ENCODE measurements at regions not wholly inside any gene's neighbourhood (a gene's known extent, or its start where the extent isn't known, plus 50 kb on each side); places are given as distances from the start of the nearest gene placed in this dataset.
A peak's percentile ranks its signal among the peaks of the same experiment; 100 is the strongest.

DNA sequence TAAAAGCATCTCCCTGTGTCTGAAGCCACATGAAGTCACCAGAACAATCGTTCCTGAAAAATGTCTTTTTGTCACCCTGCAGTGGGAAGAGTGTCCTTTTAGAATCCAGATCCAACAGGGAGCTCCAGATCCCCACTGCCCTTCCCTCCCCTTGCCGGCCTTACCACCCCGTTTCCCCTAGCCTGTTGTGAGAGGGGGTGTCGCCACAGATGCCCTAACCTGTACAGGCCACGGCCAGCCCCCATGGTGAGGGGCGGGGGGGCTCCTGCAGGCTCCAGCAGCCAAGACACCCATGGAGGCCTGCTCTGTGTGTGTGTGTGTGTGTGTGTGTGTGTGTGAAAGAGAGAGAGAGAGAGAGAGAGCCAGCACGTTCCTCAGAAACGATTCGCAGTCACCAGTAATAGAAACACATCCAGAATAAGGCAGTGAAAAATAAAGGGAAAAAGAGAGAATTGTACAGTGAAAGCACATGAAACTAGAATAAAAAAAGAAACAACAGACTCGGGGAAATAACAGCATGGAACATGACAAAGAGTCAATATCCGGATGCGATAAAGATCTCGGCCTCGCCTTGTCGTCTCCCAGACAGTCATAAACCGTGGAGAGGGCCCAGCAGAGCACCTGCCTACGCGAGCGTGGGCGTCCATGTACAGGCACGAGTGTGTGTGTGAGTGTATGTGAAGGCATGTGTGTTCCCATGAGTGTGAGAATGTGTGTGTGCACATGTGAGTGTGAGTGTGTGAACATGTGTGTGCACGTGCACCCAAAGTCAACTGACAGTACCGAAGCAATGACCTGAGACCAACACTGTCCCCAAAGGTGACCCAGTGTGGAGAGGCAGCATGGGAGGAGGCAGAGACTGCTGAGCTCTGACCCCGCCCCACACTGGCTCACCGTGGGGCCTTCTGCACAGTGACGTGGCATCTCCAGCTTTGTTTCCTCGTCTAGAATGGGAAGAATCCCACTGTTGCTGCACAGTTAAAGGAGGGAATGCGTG is 303.8 kb downstream of the NPHP4 start:
- Histone ChIP-seq H2BK5ac (ENCODE audit: low read length) (no peak overlapping the region), H4K8ac (ENCODE audit: low read depth, low read length) (no peak overlapping the region), H2AFZ (ENCODE audit: low read length) (no peak overlapping the region), H2BK120ac (ENCODE audit: low read depth, low read length) (no peak overlapping the region), H2BK12ac (ENCODE audit: low read length) (no peak overlapping the region), H3K18ac (ENCODE audit: low read length) (peak overlapping the region; percentile 46), H2BK15ac (ENCODE audit: low read length) (no peak overlapping the region), H3K36me3 (replicated peaks in 1 of 2; ENCODE audit: control insufficient read depth in 2 of 2, insufficient read depth in 2 of 2, low read length in 2 of 2) (no peaks in the 10 kb centered on the region), H3K9ac (ENCODE audit: low read depth, low read length, poor library complexity) (no peak overlapping the region), H3K27me3 (ENCODE audit: control insufficient read depth in 3 of 3, insufficient read depth in 3 of 3, low read depth in 1 of 3, low read length in 3 of 3) (peaks cover 0 to 10% (median 0%) of the 10 kb centered on the region in 3 experiments), H3K27ac (replicated peaks; ENCODE audit: low read length) (no peak overlapping the region), H3K4me1 (ENCODE audit: control insufficient read depth in 2 of 2, insufficient read depth in 1 of 2, low read depth in 1 of 2, low read length in 2 of 2) (peaks cover 0 to 4% of the 10 kb centered on the region in 2 donors), H2AK5ac (ENCODE audit: low read depth, low read length) (peak overlapping the region; percentile 71), H4K91ac (ENCODE audit: low read depth, low read length, poor library complexity) (no peak overlapping the region), H3K4me2 (ENCODE audit: insufficient read depth, low read length, poor library complexity, severe bottlenecking) (no peak overlapping the region), H3K14ac (ENCODE audit: low read length) (peak overlapping the region; percentile 14), H3K4ac (ENCODE audit: low read length) (no peak overlapping the region), H3K4me3 (ENCODE audit: low read length in 2 of 2) (peak overlapping the region in 1 of 2 donors; percentile 23), H3K79me1 (ENCODE audit: low read depth, low read length) (no peaks in the 10 kb centered on the region), H3K9me3 (replicated peaks in 1 of 2; ENCODE audit: control insufficient read depth in 2 of 2, insufficient read depth in 1 of 2, low read depth in 1 of 2, low read length in 2 of 2) (no peaks in the 10 kb centered on the region), H3K23ac (ENCODE audit: low read depth, low read length, poor library complexity) (peak overlapping the region; percentile 11)
- no peak for DNase-seq (ENCODE audit: low spot score)
- no CpG with 5 or more reads among the region's 28 CpGs for WGBS, 2 donors (ENCODE audit: extremely low coverage in 2 of 2, insufficient read length in 2 of 2, insufficient replicate concordance in 1 of 2)

- H2BK5ac ChIP-seq (ENCODE audit: low read length): no peak overlapping the region
- no peak overlapping the region for H3K4me2 ChIP-seq (ENCODE audit: insufficient read depth, low read length, poor library complexity, severe bottlenecking)
- no peaks in the 10 kb centered on the region for H3K79me1 ChIP-seq (ENCODE audit: low read depth, low read length)
- H3K27ac ChIP-seq (replicated peaks; ENCODE audit: low read length): no peak overlapping the region
- no CpG with 5 or more reads among the region's 12 CpGs for whole genome bisulfite sequencing, 2 donors (ENCODE audit: extremely low coverage in 2 of 2, insufficient read length in 2 of 2, insufficient replicate concordance in 1 of 2)
- no peak overlapping the region for H3K4me3 ChIP-seq (ENCODE audit: low read length in 2 of 2)
- H4K8ac ChIP-seq (ENCODE audit: low read depth, low read length): no peak overlapping the region
- peaks cover 0 to 9% (median 0%) of the 10 kb centered on the region in 3 experiments for H3K27me3 ChIP-seq (ENCODE audit: control insufficient read depth in 3 of 3, insufficient read depth in 3 of 3, low read depth in 1 of 3, low read length in 3 of 3)
- H3K14ac ChIP-seq (ENCODE audit: low read length): no peak overlapping the region
- H3K23ac ChIP-seq (ENCODE audit: low read depth, low read length, poor library complexity): no peak overlapping the region
- no peaks in the 10 kb centered on the region for H3K36me3 ChIP-seq (replicated peaks in 1 of 2; ENCODE audit: control insufficient read depth in 2 of 2, insufficient read depth in 2 of 2, low read length in 2 of 2)
- no peak overlapping the region for H2BK12ac ChIP-seq (ENCODE audit: low read length)
- no peak overlapping the region for H3K9ac ChIP-seq (ENCODE audit: low read depth, low read length, poor library complexity)
- peaks cover 0 to 4% of the 10 kb centered on the region in 2 donors for H3K4me1 ChIP-seq (ENCODE audit: control insufficient read depth in 2 of 2, insufficient read depth in 1 of 2, low read depth in 1 of 2, low read length in 2 of 2)
- no peak overlapping the region for H2BK15ac ChIP-seq (ENCODE audit: low read length)
- no peak overlapping the region for H3K18ac ChIP-seq (ENCODE audit: low read length)
- peak overlapping the region; percentile 29 for H2BK120ac ChIP-seq (ENCODE audit: low read depth, low read length)
- peak overlapping the region; percentile 33 for H2AFZ ChIP-seq (ENCODE audit: low read length)
- no peak overlapping the region for H3K4ac ChIP-seq (ENCODE audit: low read length)
- peak overlapping the region; percentile 30 for H2AK5ac ChIP-seq (ENCODE audit: low read depth, low read length)
- DNase-seq (ENCODE audit: low spot score): no peak
- H3K9me3 ChIP-seq (replicated peaks in 1 of 2; ENCODE audit: control insufficient read depth in 2 of 2, insufficient read depth in 1 of 2, low read depth in 1 of 2, low read length in 2 of 2): no peaks in the 10 kb centered on the region
- no peak overlapping the region for H4K91ac ChIP-seq (ENCODE audit: low read depth, low read length, poor library complexity)
These were observed 305.1 kb downstream of the NPHP4 start for GRCh38 chr1:5686925-5687706.

GRCh38 chr1:5686195-5686594 is 306.0 kb downstream of the NPHP4 start:
- no peak overlapping the region for H4K91ac ChIP-seq (ENCODE audit: low read depth, low read length, poor library complexity)
- no peak overlapping the region for H4K8ac ChIP-seq (ENCODE audit: low read depth, low read length)
- no peaks in the 10 kb centered on the region for H3K9me3 ChIP-seq (replicated peaks in 1 of 2; ENCODE audit: control insufficient read depth in 2 of 2, insufficient read depth in 1 of 2, low read depth in 1 of 2, low read length in 2 of 2)
- no peak overlapping the region for H3K4ac ChIP-seq (ENCODE audit: low read length)
- no peak overlapping the region for H2BK12ac ChIP-seq (ENCODE audit: low read length)
- no peaks in the 10 kb centered on the region for H3K79me1 ChIP-seq (ENCODE audit: low read depth, low read length)
- no peak overlapping the region for H3K27ac ChIP-seq (replicated peaks; ENCODE audit: low read length)
- peaks cover 0 to 4% of the 10 kb centered on the region in 2 donors for H3K4me1 ChIP-seq (ENCODE audit: control insufficient read depth in 2 of 2, insufficient read depth in 1 of 2, low read depth in 1 of 2, low read length in 2 of 2)
- H2AK5ac ChIP-seq (ENCODE audit: low read depth, low read length): no peak overlapping the region
- H2AFZ ChIP-seq (ENCODE audit: low read length): no peak overlapping the region
- no peak overlapping the region for H2BK15ac ChIP-seq (ENCODE audit: low read length)
- H2BK120ac ChIP-seq (ENCODE audit: low read depth, low read length): no peak overlapping the region
- H3K9ac ChIP-seq (ENCODE audit: low read depth, low read length, poor library complexity): no peak overlapping the region
- no peak overlapping the region for H3K18ac ChIP-seq (ENCODE audit: low read length)
- DNase-seq (ENCODE audit: low spot score): no peak
- H2BK5ac ChIP-seq (ENCODE audit: low read length): no peak overlapping the region
- no peak overlapping the region for H3K23ac ChIP-seq (ENCODE audit: low read depth, low read length, poor library complexity)
- no peak overlapping the region for H3K4me2 ChIP-seq (ENCODE audit: insufficient read depth, low read length, poor library complexity, severe bottlenecking)
- peaks cover 0 to 9% (median 0%) of the 10 kb centered on the region in 3 experiments for H3K27me3 ChIP-seq (ENCODE audit: control insufficient read depth in 3 of 3, insufficient read depth in 3 of 3, low read depth in 1 of 3, low read length in 3 of 3)
- no CpG with 5 or more reads among the region's 1 CpG for WGBS, 2 donors (ENCODE audit: extremely low coverage in 2 of 2, insufficient read length in 2 of 2, insufficient replicate concordance in 1 of 2)
- H3K36me3 ChIP-seq (replicated peaks in 1 of 2; ENCODE audit: control insufficient read depth in 2 of 2, insufficient read depth in 2 of 2, low read length in 2 of 2): no peaks in the 10 kb centered on the region
- peak overlapping the region in 1 of 2 donors; percentile 32 for H3K4me3 ChIP-seq (ENCODE audit: low read length in 2 of 2)
- H3K14ac ChIP-seq (ENCODE audit: low read length): no peak overlapping the region
